Mammary epithelial cell (primary cell): ENCODE measurements at regions not wholly inside any gene's neighbourhood (a gene's known extent, or its start where the extent isn't known, plus 50 kb on each side); places are given as distances from the start of the nearest gene placed in this dataset.
"Not testable (repeated sequence)": the region's sequence is repeated elsewhere in the genome, so short reads cannot be mapped to it uniquely, and the experiment has no call there.

Experiments
- EZH2 ChIP-seq: IDR thresholded peaks from 2 replicates; pipeline ENCODE4 v1.6.1; 2012; ENCODE audit warnings: low read length, inconsistent platforms, borderline replicate concordance
- TF ChIP-seq, protein P1 (sequence below), 2 donors: IDR thresholded peaks in 1 of 2; conservative IDR thresholded peaks in 1 of 2; 2 replicates each; pipeline ENCODE4 v1.5.1; 2011 to 2012; ENCODE audit warnings: inconsistent platforms in 2 of 2, low read length in 2 of 2, mild to moderate bottlenecking in 2 of 2, control low read depth in 1 of 2, low read depth in 1 of 2; ENCODE audit not compliant: insufficient read depth in 1 of 2; ENCODE audit errors: extremely low read depth in 1 of 2

DNA sequence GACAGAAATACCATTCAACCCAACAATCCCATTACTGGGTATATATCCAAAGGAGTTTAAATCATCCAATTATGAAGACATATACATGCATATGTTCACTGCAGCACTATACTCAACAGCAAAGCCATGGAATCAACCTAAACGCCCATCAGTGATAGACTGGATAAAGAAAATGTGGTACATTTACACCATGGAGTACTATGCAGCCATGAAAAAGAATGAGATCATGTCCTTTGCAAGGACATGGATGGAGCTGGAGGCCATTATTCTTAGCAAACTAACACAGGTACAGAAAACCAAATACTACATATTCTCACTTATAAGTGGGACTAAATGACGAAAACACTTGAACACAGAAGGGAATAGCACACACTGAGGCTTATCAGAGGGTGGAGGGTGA lies 230.6 kb upstream of the ETAA1 start:
- TF ChIP-seq, protein P1, sequence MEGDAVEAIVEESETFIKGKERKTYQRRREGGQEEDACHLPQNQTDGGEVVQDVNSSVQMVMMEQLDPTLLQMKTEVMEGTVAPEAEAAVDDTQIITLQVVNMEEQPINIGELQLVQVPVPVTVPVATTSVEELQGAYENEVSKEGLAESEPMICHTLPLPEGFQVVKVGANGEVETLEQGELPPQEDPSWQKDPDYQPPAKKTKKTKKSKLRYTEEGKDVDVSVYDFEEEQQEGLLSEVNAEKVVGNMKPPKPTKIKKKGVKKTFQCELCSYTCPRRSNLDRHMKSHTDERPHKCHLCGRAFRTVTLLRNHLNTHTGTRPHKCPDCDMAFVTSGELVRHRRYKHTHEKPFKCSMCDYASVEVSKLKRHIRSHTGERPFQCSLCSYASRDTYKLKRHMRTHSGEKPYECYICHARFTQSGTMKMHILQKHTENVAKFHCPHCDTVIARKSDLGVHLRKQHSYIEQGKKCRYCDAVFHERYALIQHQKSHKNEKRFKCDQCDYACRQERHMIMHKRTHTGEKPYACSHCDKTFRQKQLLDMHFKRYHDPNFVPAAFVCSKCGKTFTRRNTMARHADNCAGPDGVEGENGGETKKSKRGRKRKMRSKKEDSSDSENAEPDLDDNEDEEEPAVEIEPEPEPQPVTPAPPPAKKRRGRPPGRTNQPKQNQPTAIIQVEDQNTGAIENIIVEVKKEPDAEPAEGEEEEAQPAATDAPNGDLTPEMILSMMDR (conservative IDR thresholded peaks at IDR 0.05 in 1 of 2, IDR thresholded peaks at IDR 0.05 in 1 of 2; ENCODE audit: extremely low read depth in 1 of 2, insufficient read depth in 1 of 2, low read depth in 1 of 2, low read length in 2 of 2) = not testable (repeated sequence)
- TF ChIP-seq EZH2 = not testable (repeated sequence)
